Liver (tissue), 8 donors: ENCODE measurements at regions not wholly inside any gene's neighbourhood (a gene's known extent, or its start where the extent isn't known, plus 50 kb on each side); places are given as distances from the start of the nearest gene placed in this dataset.

Source experiments
- DNase-seq: peaks from one replicate; pipeline ENCODE4 v3.0.0-alpha.2; 2017; ENCODE audit warnings: low spot score
- H3K27ac ChIP-seq, 2 donors: one replicate each; pipeline ENCODE4 v1.7.0; 2013; ENCODE audit warnings: inconsistent platforms in 2 of 2, low read length in 2 of 2, control low read depth in 1 of 2, low read depth in 1 of 2, mild to moderate bottlenecking in 1 of 2
- H3K27me3 ChIP-seq, 4 donors: one replicate each; pipeline versions ENCODE4 v1.6.1 to v1.7.0; 2013; ENCODE audit warnings: low read length in 3 of 4, inconsistent platforms in 1 of 4, mild to moderate bottlenecking in 1 of 4, moderate library complexity in 1 of 4; ENCODE audit not compliant: control insufficient read depth in 4 of 4, insufficient read depth in 4 of 4
- H3K36me3 ChIP-seq, 4 donors: one replicate each; pipeline versions ENCODE4 v1.6.1 to v1.7.0; 2013; ENCODE audit warnings: low read length in 3 of 4, mild to moderate bottlenecking in 3 of 4, low read depth in 1 of 4, moderate library complexity in 1 of 4; ENCODE audit not compliant: control insufficient read depth in 4 of 4, insufficient read depth in 3 of 4
- H3K4me1 ChIP-seq, 4 donors: one replicate each; pipeline versions ENCODE4 v1.6.1 to v1.7.0; 2013; ENCODE audit warnings: low read length in 3 of 4, mild to moderate bottlenecking in 3 of 4, moderate library complexity in 1 of 4; ENCODE audit not compliant: control insufficient read depth in 4 of 4, insufficient read depth in 4 of 4
- H3K4me3 ChIP-seq, 3 donors: one replicate each; pipeline versions ENCODE4 v1.6.1 to v1.7.0; 2013; ENCODE audit warnings: low read length in 3 of 3, control low read depth in 1 of 3, low read depth in 1 of 3, mild to moderate bottlenecking in 1 of 3
- H3K9ac ChIP-seq, 2 donors: one replicate each; pipeline ENCODE4 v1.7.0; 2013; ENCODE audit warnings: low read length in 2 of 2, mild to moderate bottlenecking in 2 of 2, moderate library complexity in 2 of 2, control low read depth in 1 of 2, low read depth in 1 of 2
- H3K9me3 ChIP-seq, 4 donors: one replicate each; pipeline versions ENCODE4 v1.6.1 to v1.7.0; 2013; ENCODE audit warnings: low read length in 3 of 4; ENCODE audit not compliant: control insufficient read depth in 4 of 4
- EGR1 ChIP-seq, 2 donors: IDR thresholded peaks; 2 replicates each; pipeline ENCODE4 v1.6.1; 2016 to 2018; ENCODE audit warnings: antibody characterized with exemption in 2 of 2, low read depth in 2 of 2
- FOXA1 ChIP-seq: IDR thresholded peaks from 2 replicates; pipeline ENCODE4 v1.6.1; 2016; ENCODE audit warnings: antibody characterized with exemption
- FOXA2 ChIP-seq: IDR thresholded peaks from 2 replicates; pipeline ENCODE4 v1.6.1; 2016; ENCODE audit warnings: antibody characterized with exemption
- GABPA ChIP-seq, 2 donors: IDR thresholded peaks in 1 of 2; conservative IDR thresholded peaks in 1 of 2; 2 replicates each; pipeline ENCODE4 v1.6.1; 2016; ENCODE audit warnings: antibody characterized with exemption in 2 of 2, mild to moderate bottlenecking in 1 of 2, moderate library complexity in 1 of 2
- HNF4A ChIP-seq, 2 donors: conservative IDR thresholded peaks; 2 replicates each; pipeline ENCODE4 v1.6.1; 2016; ENCODE audit warnings: antibody characterized with exemption in 2 of 2, mild to moderate bottlenecking in 2 of 2
- HNF4G ChIP-seq: IDR thresholded peaks from 2 replicates; pipeline ENCODE4 v1.6.1; 2016; ENCODE audit warnings: antibody characterized with exemption
- JUND ChIP-seq, 2 donors: IDR thresholded peaks; 2 replicates each; pipeline ENCODE4 v1.6.1; 2016; ENCODE audit warnings: antibody characterized with exemption in 2 of 2
- NR2F2 ChIP-seq: IDR thresholded peaks from 2 replicates; pipeline ENCODE4 v1.6.1; 2016; ENCODE audit warnings: antibody characterized with exemption
- RAD21 ChIP-seq, 2 donors: IDR thresholded peaks; 2 replicates each; pipeline ENCODE4 v1.6.1; 2016; ENCODE audit warnings: antibody characterized with exemption in 2 of 2, mild to moderate bottlenecking in 2 of 2
- REST ChIP-seq: IDR thresholded peaks from 2 replicates; pipeline ENCODE4 v1.6.1; 2016; ENCODE audit warnings: antibody characterized with exemption, mild to moderate bottlenecking
- RXRA ChIP-seq, 2 donors: IDR thresholded peaks; 2 replicates each; pipeline ENCODE4 v1.6.1; 2017 to 2018; ENCODE audit warnings: antibody characterized with exemption in 2 of 2, mild to moderate bottlenecking in 1 of 2
- SP1 ChIP-seq: IDR thresholded peaks from 2 replicates; pipeline ENCODE4 v1.6.1; 2018; ENCODE audit warnings: antibody characterized with exemption, mild to moderate bottlenecking
- TAF1 ChIP-seq: conservative IDR thresholded peaks from 2 replicates; pipeline ENCODE4 v1.6.1; 2016; ENCODE audit warnings: antibody characterized with exemption, mild to moderate bottlenecking
- YY1 ChIP-seq: IDR thresholded peaks from 2 replicates; pipeline ENCODE4 v1.6.1; 2016; ENCODE audit warnings: antibody characterized with exemption, mild to moderate bottlenecking
- ZBTB33 ChIP-seq: IDR thresholded peaks from 2 replicates; pipeline ENCODE4 v1.6.1; 2016; ENCODE audit warnings: antibody characterized with exemption
- WGBS: extraction: QIAGEN DNeasy Blood & Tissue Kit; methylation state at CpG from one replicate; pipeline ENCODE4 v1.1.7; 2013; 5-methylcytosine and 5-hydroxymethylcytosine counted together
- TF ChIP-seq, protein P1 (sequence below): fragments of 150-350 bp; IDR thresholded peaks from 2 replicates; pipeline ENCODE4 v1.5.1; 2017; ENCODE audit warnings: improper control_type of control experiment, low read depth, low read length; ENCODE audit not compliant: missing input control
- TF ChIP-seq, protein P2 (sequence below): IDR thresholded peaks from 2 replicates; pipeline ENCODE4 v1.6.1; 2016; ENCODE audit warnings: antibody characterized with exemption
- donor health status: healthy.
- donor health status: healthy.
- donor health status: healthy.
- donor health status: healthy.
- donor health status: healthy.

DNA sequence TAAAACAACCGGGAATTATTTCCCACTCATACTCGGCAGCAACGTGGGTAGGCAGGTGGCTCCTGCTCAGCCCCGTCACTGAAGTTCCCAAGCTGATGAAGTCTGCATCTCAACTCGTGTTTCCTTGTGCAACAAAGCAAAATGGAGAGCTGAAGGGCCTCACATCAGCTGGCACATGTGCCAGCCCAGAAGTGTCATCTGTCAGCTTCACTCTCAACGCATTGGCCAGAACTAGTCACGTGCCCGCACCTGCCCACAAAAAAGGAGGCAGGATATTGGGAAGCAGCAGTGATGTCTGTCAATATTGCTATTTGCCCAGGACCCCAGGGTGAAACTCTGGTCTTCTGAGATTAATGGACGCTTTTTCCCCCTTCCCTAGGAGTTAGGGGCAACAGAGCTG is 344.0 kb downstream of the BCL11B start:
- Histone ChIP-seq H3K4me1 (no peaks in the 10 kb centered on the region), H3K4me3 (no peak overlapping the region), H3K9me3 (no peaks in the 10 kb centered on the region), H3K36me3 (no peaks in the 10 kb centered on the region), H3K27me3 (peaks cover 0 to 3% (median 0%) of the 10 kb centered on the region in 4 donors), H3K27ac (no peak overlapping the region), H3K9ac (no peak overlapping the region)
- DNase-seq: no peak
- TF ChIP-seq FOXA1 (no peak), EGR1 (IDR thresholded peaks at IDR 0.05; ENCODE audit: low read depth in 2 of 2) (no peak), YY1 (no peak), REST (no peak), JUND (IDR thresholded peaks at IDR 0.05) (no peak), NR2F2 (no peak), RXRA (IDR thresholded peaks at IDR 0.05) (no peak), TAF1 (no peak), HNF4A (conservative IDR thresholded peaks at IDR 0.05) (no peak), FOXA2 (no peak), SP1 (no peak)
- TF ChIP-seq, protein P1, sequence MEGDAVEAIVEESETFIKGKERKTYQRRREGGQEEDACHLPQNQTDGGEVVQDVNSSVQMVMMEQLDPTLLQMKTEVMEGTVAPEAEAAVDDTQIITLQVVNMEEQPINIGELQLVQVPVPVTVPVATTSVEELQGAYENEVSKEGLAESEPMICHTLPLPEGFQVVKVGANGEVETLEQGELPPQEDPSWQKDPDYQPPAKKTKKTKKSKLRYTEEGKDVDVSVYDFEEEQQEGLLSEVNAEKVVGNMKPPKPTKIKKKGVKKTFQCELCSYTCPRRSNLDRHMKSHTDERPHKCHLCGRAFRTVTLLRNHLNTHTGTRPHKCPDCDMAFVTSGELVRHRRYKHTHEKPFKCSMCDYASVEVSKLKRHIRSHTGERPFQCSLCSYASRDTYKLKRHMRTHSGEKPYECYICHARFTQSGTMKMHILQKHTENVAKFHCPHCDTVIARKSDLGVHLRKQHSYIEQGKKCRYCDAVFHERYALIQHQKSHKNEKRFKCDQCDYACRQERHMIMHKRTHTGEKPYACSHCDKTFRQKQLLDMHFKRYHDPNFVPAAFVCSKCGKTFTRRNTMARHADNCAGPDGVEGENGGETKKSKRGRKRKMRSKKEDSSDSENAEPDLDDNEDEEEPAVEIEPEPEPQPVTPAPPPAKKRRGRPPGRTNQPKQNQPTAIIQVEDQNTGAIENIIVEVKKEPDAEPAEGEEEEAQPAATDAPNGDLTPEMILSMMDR: no peak
- TF ChIP-seq, protein P2, sequence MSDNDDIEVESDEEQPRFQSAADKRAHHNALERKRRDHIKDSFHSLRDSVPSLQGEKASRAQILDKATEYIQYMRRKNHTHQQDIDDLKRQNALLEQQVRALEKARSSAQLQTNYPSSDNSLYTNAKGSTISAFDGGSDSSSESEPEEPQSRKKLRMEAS: no peak
- 84% methylated on average over 9 of the region's 9 CpGs for WGBS

DNA sequence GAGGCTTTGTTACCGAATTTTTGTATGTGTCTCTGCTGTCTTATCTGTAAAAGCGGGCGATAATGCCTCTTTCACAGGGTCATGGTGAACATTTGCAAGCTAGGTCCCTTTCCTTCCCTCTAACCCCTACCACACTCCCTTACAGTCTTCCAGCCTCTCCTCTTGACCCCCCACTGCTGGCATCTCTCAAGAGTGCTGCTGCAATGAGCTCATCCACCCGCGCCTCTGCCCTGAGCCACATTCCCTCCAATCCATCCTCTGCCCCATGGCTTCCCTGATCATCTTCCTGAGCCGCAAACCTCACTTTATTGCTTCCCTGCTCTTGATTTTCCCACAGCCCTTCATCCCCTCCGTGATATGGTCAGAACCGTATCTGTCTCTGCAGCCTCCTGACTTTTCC is 343.6 kb downstream of the BCL11B start:
- H3K9ac ChIP-seq: no peak overlapping the region
- no peak overlapping the region for H3K27ac ChIP-seq
- no peaks in the 10 kb centered on the region for H3K36me3 ChIP-seq
- no peak for TF ChIP-seq FOXA2
- TF ChIP-seq SP1: no peak
- TF ChIP-seq HNF4G: no peak
- TF ChIP-seq REST: no peak
- no peak for TF ChIP-seq JUND (IDR thresholded peaks at IDR 0.05)
- no peak for TF ChIP-seq GABPA (IDR thresholded peaks at IDR 0.05 in 1 of 2, conservative IDR thresholded peaks at IDR 0.05 in 1 of 2)
- no peak for TF ChIP-seq ZBTB33
- TF ChIP-seq, protein P2: no peak
- no peak for TF ChIP-seq YY1
- no peak for TF ChIP-seq TAF1
- TF ChIP-seq NR2F2: no peak
- no peak for TF ChIP-seq HNF4A (conservative IDR thresholded peaks at IDR 0.05)
- TF ChIP-seq RAD21 (IDR thresholded peaks at IDR 0.05): no peak
- no peaks in the 10 kb centered on the region for H3K9me3 ChIP-seq
- DNase-seq: no peak
- 78% methylated on average over 8 of the region's 8 CpGs for WGBS
- peaks cover 0 to 3% (median 0%) of the 10 kb centered on the region in 4 donors for H3K27me3 ChIP-seq
- no peaks in the 10 kb centered on the region for H3K4me1 ChIP-seq
- no peak overlapping the region for H3K4me3 ChIP-seq
